ENCODE measurements at regions not wholly inside any gene's neighbourhood (a gene's known extent, or its start where the extent isn't known, plus 50 kb on each side); places are given as distances from the start of the nearest gene placed in this dataset.
"Not testable (repeated sequence)": the region's sequence is repeated elsewhere in the genome, so short reads cannot be mapped to it uniquely, and the experiment has no call there.

DNA sequence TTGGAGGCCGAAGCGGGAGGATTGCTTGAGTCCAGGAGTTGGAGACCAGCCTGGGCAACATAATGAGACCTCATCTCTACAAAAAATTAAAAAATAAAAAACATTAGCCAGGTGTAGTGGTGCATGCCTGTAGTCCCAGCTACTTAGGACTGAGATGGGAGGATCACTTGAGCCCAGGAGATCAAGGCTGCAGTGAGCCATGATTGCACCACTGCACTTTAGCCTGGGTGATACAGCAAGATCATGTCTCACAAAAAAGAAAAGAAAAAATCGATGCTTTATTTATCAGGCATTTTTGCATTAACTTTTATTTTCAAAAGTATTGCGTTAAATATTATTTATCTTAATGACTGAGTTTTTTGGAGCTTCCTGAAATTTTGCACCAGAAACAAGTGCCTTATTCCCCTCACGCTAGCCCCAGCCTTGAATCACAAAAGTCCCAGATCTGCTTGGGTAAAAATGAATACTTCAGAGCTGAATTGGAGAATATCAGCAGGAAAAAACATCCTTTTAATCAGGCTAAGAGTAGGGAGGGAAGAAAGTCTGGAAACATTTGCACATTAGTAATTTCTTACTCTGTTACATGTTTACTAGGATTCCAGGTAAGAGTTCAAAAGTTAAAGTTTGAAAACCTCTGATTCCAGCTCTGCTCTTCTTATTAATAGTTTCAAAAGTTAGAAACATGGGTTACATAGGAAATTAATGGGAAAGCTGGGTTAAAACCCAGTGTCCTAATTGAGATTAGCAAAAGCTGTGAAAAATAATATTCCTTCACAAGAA, 111.4 kb upstream of the FOXN2 start:
- no peak for ATAC-seq

DNA sequence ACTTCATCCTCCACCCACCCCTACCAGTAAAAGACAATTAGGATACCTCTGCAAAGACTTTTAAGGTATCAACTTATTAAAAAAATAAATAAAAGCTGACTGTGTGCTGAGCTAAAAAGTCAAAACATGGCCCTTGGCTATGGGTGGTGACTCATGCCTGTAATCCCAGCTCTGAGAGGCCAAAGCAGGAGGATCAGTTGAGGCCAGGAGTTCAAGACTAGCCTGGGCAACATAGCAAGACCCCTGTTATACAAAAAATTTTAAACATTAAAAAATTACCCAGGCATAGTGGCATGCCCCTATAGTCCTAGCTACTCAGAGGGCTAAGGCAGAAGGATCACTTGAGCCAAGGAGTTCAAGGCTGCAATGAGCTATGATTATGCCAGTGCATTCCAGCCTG, 110.8 kb upstream of the FOXN2 start:
- ATAC-seq (no peak), DNase-seq (no peak)
- intact Hi-C loops (cut with DNase I) = no loop called here

More for the DNA sequence above, 111.4 kb upstream of the FOXN2 start:
- intact Hi-C loops (cut with DNase I) = no loop called here
- DNase-seq = no peak

DNA sequence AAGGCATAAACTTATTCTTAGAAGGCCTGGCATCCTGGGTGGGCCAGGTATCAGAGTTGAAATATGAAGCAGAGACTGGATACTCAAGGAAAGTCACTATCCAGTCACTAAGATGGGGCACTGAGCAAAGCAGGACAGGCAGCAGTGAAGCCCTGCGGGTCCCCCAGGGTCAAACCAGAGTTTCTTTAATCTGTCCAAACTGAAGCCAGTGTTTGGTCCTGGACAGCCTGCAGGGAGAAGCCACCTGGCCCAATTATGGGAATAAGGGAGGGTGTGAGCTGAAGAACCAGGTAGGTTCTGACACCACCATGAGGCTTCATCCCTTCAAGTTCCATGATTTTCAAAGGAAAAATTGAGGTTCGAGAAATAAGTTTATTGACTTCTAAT, 109.7 kb upstream of the FOXN2 start:
- ATAC-seq = no peak
- intact Hi-C loops (cut with DNase I) = no loop called here
- no peak for DNase-seq

DNA sequence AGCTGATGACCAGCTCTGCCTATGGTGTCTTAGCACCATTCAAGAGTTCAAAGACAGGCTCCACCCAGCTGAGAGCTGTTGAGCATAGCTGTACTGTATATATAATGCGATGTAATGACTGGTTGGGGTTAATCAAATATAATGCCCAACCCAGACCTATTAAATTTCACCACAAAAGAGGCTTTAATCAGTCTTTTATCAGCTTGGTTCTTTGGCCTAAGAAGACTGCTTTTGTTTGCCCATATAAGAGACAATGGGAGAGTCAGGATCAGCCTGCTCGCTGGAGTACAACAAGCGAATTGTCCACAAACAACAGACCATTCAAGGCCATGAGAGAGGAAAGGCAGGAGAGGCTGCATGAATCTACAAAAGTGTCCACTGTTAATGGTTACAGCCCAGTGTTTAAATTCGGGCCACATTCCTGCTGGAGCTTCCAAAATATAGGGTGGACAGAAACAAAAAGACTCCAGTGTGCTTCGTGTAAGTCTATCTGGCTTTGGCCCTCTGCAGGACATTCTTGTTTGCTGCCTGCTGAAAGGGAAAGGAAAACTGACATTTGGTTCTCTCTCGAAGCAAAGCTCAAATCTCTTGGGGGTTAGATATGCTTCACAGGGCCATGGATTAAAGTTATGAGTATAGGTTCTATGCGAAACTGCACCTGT, 109.2 kb upstream of the FOXN2 start:
- intact Hi-C loops (cut with DNase I) = no loop called here
- no peak for DNase-seq
- ATAC-seq = peak in 1 of 2 donors; percentile 45

DNA sequence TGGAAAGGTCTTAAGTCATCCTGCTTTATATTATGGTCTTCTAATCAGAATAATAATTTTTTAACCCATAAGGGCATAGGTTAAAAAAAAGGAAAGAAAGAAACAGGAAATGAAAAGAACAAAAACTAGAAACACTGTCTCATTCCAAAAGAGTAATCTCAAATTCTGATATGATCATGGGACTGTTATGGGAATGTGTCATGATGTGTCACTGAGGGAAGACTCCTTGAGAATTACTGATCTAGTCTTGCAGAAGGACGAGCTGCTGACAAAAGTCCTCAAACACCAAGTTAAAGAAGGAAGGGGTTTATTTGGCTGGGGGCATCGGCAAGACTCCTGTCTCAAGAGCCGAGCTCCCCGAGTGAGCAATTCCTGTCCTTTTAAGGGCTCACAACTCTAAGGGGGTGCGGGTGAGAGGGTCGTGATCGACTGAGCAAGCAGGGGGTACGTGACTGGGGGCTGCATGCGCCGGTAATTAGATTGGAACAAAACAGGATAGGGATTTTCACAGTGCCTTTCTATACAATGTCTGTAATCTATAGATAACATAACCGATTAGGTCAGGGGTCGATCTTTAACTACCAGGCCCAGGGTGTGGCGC, 108.3 kb upstream of the FOXN2 start:
- DNase-seq; ATAC-seq; intact Hi-C loops (cut with DNase I): not testable (repeated sequence)

DNA sequence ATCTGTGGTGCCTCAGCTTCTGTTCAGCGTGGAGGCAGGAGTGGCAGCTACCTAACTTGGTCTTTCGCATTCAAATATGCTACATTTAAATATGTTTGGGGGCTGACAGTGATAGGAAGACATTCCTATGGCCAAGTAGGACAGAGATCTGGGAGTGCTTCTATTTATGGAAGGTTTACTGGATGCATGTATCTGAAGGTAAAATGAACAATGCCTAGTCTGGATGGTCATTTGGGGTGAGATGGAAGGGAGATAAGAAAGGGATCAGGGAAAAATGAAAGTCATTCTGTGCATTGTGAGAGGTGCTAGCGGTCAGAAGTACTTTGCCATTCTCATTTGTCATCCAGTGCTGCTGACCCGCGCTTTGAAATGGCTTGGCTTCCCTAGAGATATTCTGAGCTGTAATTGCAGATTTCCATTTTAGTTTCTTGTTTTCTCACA, 107.3 kb upstream of the FOXN2 start:
- ATAC-seq (no peak), DNase-seq (no peak)
- intact Hi-C loops (cut with DNase I) = no loop called here

DNA sequence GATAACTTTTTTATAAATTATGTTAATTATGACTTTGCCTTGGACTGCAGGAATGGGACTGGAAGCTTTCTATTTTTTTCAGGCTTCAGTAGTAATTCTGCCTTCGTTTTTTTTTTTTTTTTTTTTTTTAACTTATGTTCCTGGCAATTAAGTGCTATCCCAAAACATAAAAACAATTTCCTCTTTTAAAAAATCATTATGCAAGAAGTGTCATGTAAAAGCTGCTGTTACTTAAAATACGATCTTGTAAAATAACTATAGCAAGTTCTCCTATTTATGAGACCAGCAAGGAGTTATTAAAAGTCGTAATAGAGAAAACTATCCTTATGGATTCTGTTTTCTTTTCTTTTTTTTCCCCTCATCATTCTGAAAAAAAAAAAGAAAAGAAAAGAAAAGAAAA, 106.6 kb upstream of the FOXN2 start:
- intact Hi-C loops (cut with DNase I) = no loop called here
- ATAC-seq = no peak
- no peak for DNase-seq

DNA sequence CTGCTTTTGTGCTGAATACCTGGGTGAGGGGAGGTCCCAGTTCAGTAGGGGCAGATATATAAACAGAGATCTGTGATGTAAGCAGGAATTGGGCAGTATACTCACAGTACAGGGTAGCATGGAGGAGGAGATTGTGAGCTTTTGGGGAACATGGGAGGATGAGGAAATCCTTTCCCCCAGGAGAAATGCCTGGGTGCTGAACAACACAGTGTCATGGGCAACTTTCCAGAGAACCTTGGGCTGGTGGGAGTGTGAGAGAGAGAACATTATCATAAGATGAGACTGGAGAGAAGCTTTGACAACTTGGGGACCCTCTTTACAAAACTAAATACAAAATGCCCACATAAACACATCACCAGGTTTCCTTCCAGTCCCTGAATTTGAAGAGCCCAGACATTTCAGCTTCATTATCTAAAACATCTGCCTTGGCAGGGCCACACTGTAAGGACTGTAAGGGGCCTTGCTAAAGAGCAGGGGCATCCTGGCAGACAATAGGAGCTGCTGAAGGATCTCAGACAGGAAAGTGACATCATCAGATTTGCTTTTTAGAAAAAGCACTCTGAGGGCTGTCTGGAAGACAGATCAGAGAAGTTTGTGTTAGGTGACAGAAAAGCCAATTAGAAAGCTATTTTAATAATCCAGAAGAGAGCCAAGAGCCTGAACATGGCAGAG, 105.1 kb upstream of the FOXN2 start:
- ATAC-seq (peak in 1 of 2 donors; percentile 47), DNase-seq (no peak)
- intact Hi-C loops (cut with DNase I) = no loop called here

DNA sequence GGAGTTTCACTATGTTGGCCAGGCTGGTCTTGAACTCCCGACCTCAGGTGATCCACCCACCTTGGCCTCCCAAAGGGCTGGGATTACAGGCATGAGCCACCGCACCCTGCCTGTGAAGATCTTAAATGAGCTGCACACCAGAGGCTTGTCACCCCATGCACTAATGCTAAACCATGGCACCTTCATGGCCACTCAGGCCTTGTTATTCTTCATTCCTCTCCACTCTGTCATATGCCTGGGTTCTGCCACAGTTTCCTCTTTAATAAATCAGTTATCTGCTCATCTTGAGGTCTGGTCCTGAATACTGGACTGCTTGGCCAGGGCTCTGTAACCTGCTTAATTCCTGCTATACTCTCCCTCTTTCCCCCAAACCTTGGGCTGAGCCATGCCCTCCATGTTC, 104.3 kb upstream of the FOXN2 start:
- ATAC-seq (no peak), DNase-seq (no peak)
- intact Hi-C loops (cut with DNase I) = no loop called here

DNA sequence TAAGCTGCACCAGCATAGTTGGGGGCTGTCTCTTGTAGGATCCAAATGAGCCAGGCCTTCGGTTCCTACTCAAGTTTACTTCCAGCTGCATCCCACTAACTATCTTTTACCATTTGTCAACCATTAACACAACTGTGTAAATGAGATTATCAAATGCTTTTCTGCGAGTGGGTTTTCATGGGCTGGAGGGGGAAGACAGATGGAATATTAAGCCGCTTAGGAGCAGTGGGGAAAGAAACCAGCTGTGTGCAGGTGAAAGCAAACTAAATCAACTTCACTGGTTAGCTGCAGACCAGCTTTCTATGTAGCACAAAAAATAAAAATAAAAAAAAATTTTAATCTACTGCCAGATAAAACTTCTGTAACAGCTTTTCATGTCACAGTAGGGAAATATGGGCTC, 100.8 kb upstream of the FOXN2 start:
- intact Hi-C loops (cut with DNase I) = no loop called here
- DNase-seq (no peak), ATAC-seq (no peak)

DNA sequence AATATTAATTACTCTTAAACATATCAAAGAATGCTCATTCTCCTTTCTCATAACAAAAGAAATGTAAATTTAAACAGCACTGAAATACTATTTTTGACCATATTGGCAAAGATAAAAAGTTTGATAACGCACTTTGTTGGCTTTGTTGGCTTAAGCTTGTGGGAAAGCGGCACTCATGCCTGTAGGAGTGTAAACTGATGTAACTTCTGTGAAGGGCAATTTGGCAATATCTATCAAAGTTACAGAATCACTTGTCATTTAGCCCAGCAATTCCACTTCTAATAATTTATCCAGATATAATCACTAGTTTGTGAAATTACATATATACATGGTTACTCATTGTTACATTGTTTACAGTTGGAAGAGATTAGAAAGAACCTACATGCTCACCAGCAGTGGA, 96.3 kb upstream of the FOXN2 start:
- intact Hi-C loops (cut with DNase I) = no loop called here
- no peak for ATAC-seq
- no peak for DNase-seq

DNA sequence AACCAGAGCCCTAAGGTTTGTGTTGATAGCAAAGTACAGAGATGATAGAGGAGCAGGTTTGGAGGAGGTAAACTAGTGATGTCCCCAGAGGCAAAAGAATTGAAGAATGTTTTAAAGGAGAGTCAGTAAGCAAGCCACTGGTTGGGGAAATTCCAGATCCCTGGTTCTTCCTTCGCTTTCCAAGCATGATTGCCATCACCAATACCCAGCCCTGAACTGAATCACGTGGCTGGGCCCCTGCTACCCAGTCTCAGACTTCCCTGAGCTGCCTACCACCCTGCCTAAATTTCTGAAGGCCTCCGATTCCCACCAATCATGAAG, 95.3 kb upstream of the FOXN2 start:
- ATAC-seq (no peak), DNase-seq (no peak)

DNA sequence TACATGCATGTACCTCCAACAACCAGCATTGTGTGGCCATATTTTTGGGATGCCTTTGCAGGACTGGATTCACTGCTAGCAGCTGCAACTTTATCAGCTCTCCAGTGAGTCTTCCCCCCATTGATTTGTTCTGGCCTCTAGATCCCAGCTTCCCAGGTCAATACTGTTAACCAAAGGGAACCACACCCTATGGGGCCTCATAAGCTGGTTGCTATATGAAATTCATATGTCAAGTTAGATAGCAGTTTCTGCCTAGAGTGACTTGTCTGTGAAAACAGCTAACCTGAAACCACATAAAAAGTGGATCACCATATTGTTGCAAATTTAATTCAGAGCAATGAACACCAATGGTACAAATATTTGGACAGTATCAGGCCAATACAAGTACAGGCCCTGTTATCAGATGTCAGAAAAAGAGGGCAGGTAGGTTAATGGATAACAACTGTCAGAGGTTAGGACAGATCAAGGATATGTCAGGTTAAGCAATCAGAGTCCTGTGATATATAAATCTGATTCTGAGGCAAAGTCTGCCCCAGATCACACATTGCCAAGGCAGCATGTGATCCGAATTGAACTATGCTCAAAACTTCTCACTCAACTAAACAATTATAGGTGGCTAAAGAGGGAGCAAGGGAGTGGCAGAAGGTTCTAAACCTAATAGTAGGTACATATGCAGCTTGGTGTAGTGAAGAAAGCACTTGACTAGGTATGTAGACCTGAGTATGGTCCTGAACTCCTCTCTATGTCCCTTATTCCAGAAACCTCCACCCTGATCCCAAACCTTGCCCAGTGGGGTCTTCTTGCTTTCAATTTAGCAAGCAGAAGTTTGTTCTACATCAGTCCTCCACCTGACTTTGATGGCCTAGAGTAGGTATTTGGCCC, 94.7 kb upstream of the FOXN2 start:
- intact Hi-C loops (cut with DNase I) = no loop called here
- ATAC-seq (no peak), DNase-seq (no peak)

More for the DNA sequence above, 95.3 kb upstream of the FOXN2 start:
- intact Hi-C loops (cut with DNase I) = no loop called here

DNA sequence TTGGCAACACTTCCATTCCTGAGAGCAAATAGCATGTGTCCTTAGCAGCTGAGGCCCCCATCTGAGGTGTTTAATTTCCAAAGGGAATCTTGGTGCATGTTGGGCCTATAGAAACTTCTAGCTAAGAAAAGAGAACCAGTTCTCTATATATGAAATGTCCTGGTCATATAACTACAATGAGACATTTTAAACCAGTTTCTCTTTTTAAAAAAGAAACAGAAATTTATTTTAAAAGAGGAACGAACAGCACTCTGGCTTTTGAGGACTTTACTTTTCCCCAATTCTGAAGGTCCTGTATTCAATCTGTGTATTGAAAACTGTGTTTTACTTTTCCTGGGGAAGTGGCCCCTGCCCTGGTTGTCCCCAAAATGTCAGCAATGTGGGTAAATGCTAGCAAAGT, 94.0 kb upstream of the FOXN2 start:
- ATAC-seq (no peak), DNase-seq (no peak)
- intact Hi-C loops (cut with DNase I) = no loop called here

DNA sequence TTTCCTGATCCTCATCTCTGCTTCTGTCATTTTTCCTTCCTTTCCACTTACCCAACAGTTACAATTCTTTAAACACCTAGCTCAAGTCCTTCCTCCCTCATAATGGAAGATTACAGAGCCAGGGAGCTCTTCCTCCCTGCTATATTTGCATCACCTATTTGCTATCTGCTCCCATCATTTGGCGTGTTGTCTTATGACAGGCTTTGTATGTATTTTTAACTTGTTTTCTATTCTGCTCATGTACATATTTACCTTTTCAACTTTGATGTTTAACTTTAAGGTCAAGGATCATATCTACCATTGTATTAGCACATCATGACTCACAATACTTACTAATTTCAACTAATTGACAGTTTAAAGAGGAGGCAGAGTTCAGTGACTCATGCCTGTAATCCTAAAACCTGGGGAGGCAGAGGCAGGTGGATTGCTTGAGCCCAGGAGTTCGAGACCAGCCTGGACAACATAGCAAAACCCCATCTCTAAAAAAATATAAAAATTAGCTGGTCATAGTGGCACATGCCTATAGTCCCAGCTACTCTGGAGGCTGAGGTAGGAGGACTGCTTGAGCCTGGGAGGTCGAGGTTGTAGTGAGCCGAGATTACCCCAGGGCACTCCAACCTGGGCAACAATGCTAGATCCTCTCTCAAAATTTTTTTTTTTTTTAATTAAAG, 92.5 kb upstream of the FOXN2 start:
- intact Hi-C loops (cut with DNase I) = no loop called here
- DNase-seq (no peak), ATAC-seq (no peak)

DNA sequence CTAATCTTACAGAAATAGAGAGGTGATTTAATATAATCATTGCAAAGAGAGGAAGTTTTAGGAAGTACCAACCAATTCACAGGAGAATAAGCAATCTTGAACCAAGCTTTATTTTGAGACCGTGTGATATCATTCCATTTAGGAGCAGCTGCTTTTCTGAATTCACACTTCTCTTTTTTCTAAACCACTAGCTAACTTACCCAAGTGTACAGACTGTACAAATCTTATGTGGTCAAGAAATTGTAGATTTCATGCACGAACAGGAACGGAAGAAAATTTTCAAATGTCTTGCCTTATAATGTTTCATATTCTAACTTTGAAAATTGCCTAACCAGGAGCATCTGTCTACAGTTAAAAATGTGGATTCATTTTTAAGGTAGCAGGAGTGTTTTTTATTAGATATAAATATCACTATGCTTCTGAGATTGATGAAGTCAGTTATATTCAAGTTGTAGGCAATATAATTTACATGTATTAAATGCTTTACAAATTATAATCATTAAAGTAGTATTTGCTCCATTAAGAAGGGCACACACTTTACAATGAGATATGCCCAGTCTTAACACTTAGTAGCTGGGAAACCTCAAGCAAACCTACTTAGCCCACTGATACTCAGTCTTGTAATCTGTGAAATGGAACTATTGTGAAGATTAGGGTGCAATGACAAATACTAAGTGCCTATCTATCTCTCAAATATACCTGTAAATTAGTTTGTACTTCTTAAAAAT, 86.7 kb upstream of the FOXN2 start:
- no peak for DNase-seq
- intact Hi-C loops (cut with DNase I) = no loop called here
- peak in 1 of 2 donors; percentile 53 for ATAC-seq

DNA sequence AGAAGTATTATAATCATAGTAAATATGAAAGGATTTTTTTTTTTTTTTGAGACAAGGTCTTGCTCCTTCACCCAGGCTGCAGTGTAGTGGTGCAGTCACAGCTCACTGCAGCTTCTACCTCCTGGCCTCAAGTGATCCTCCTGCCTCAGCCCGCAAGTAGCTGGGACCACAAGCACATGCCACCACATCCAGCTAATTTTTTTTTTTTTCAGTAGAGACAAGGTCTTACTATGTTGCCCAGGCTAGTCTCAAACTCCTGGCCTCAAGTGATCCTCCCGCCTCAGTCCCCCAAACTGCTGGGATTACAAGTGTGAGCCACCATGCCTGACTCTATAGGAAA, 86.2 kb upstream of the FOXN2 start:
- DNase-seq = no peak
- no peak for ATAC-seq
- intact Hi-C loops (cut with DNase I) = no loop called here

DNA sequence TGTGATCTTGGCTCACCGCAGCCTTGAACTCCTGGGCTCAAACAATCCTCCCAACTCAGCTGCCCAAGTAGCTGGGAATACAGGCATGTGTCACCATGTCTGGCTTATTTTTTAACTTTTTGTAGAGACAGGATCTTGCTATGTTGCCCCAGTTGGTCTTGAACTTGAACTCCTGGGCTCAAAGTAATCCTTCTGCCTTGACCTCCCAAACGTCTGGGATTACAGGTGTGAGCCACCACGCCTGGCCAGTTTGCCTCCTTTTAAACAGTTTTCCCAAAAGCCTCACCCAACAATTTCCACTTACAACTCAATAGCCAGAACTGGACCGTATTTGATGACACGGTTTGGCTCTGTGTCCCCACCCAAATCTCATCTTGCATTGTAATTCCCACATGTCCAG, 85.4 kb upstream of the FOXN2 start:
- ATAC-seq (no peak), DNase-seq (no peak)
- intact Hi-C loops (cut with DNase I) = no loop called here
